GM18508 (cell line): ENCODE measurements at regions not wholly inside any gene's neighbourhood (a gene's known extent, or its start where the extent isn't known, plus 50 kb on each side); places are given as distances from the start of the nearest gene placed in this dataset.

Experiments
- ATAC-seq: cut with Tn5 transposase; IDR thresholded peaks from one replicate; pipeline ENCODE4 v1.9.1; 2021; ENCODE audit warnings: moderate number of reproducible peaks; ENCODE audit not compliant: insufficient read depth, unreplicated experiment

DNA sequence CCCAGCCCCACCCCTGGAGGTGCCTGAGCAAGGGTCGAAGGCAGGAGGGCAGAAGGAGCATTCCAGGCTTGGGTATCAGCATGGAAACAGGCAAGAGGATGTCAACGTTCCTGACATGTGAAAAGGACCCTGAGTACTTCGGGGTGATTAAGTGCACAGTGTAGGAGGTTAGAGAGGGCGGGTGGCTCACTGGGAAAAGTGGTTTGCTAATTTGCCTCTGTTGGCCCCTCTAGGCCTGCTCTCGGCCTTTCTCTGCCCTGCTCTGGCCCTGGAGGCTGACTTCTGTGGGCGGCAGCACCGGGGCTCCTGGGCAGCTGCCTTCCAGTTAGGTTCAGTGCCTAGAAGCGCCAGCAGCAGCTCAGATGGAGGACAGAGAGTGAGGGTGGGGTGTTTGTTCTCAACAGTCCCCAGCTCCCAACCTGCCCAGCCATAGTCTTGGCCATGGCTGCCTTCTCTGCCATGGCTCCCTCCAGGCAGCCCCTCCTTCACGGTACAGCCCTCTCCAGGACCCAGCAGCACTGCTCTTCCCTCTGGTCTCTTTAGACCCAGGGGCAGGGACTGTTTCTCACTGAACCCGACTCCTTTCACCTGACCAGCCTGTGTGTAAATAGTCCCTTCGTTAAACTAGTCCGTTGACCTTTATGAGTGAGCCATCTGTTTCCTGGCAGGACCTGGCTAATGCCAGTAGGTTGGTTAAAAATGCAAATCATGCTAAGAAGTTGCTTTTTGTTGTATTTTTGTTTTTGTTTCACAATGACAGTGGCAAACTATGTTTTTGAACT lies 107.1 kb upstream of the TPM1 start:
- ATAC-seq = no peak

DNA sequence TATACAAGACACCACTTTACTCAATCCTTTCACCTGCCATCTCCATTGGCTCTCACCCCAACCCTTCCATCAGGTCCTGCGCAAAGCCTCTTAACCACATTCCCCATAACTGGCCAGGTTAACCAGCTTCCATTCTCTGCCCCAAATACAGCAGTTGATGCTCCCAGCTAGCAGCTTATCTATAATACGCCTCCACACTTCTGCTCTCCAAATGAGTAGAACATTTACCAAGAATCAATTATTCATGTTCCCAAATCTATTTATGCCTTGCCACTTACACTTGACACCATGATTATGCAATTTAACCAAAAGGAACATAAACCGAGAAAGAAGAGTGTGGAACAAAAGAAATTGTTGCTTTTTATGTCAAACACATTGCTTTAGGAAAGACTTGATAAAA lies 103.7 kb upstream of the TPM1 start:
- no peak for ATAC-seq

DNA sequence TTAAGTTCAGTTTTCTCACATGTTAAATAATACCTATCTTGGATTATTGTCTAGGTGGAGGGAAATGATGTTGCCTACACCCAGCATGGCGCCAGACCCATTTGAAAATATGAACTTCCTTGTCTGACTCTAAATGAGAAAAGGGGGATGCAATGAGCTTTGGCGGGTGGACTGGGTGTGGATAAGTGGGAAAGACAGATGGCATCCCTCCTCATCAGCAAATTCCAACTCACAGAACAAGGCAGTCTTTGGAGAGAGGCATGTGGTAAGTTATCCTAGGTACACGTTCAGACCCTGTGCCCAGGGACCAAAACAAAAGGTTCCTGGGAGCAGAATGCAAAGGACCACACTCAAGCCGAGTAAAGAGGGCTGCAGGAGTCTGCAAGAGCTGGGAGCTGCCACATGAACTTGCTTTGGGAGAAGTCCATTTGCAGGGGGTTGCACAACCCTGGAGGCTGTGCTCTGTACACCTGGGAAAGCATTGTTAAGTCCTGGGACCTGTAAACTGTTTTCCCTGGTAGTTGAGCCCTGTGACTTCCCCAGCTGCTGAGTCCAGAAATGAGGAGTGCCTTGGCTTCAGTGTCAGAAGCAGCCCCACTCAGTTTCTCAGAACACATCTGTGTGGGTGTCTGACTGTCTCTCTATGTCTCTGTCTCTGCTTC lies 102.3 kb upstream of the TPM1 start:
- ATAC-seq = no peak

DNA sequence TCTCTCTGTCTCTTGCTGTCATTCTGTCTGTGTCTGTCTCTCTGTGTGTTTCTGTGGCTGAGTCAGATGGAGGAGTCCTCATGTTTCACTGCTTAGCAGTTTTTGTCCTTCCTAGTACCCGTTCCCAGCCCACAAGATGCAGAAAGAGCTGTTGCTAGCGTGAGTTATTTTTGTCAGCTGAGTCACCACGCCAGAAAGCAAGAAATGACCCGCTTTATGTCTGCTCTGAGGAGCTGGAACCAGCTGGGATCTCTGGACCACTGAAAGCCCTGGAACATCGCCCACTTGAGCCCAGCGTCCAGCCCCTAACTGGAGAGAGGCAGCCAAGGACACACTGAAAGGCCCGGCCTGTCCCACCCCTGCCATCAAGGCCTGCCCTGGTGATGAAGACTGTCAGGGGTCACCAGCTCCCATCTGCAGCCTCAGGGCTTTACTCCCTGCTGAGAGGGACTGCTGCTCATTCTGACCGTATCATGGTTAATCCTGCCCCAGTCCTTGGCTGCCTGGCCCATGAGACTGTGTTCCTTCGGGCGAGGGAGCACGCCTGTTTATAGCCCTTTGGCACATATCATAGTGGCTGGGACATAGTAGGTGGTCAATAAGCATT lies 101.7 kb upstream of the TPM1 start:
- no peak for ATAC-seq

DNA sequence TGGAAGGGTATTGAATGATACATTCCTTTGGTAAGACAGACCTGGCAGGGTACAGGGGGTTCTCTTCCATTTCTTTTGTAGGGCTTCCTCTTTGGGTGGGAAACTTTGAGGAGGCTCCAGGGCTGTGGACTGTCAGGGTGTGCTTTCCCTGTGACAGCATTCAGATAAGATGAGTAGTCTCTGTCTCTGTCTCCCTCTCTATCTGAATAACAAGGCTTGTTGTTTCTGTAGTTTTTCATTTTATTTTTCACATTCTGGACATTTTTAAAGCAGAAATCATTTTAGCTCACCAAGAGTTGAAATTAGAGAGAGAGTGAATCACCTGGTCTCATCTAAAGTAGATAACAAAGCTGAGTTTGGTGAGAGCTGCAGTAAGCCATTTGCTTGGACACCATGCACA lies 100.8 kb upstream of the TPM1 start:
- ATAC-seq = no peak

DNA sequence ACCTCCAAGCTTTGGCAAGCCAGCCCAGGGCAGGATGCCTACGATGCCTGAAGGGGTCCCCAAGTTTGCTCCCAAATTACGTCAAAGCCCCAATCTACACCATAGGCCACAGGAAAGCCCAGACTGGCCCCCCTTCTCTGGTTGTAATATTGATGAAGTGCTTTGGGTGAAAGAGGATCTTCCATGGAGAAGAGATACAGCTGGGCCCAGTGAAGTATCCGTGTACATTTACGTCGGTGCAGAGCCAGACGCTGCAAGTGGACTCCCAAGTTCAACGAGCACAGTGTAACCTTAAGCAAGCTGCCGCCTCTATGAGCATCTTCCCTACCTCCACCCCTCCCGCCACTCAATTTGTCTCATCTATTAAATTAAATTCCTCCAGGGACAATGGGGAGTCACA lies 100.1 kb upstream of the TPM1 start:
- no peak for ATAC-seq

DNA sequence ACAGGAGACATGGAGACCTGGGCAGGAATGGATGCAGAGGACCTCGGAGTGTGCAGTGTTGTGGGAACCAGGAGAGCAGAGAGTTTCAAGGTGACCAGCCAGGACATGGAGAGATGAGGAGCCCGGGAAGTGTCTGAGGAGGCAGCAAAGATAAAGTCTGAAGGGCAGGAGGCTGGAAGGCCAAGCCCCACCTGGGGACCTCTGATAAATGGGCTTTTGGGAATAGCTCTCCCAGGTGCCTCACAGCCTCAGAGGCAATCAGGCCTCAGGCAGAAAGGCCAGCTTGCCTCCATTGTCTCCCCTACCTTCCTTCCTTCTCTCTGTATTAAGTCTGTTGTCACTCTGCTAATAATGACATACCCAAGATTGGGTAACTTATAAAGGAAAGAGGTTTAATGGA lies 97.5 kb upstream of the TPM1 start:
- no peak for ATAC-seq

DNA sequence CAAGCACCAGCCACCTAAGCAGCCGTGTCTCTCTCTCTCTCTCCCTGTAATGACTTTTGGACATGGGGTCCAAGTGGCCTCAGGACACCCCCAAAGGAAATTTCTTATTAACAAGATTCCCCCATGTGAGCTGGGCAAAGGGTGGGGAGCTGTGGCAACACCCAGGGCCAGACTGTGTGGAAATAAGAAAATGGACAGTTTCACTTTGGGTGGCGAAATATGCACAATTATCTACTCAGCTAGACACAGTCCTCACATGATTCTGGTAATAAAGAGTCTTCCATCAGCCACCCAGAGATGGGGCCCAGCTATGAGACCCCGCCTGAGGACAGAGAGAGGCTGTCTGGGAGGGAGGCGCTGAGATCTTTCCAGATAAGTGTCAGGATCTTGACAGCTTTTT lies 96.8 kb upstream of the TPM1 start:
- no peak for ATAC-seq

DNA sequence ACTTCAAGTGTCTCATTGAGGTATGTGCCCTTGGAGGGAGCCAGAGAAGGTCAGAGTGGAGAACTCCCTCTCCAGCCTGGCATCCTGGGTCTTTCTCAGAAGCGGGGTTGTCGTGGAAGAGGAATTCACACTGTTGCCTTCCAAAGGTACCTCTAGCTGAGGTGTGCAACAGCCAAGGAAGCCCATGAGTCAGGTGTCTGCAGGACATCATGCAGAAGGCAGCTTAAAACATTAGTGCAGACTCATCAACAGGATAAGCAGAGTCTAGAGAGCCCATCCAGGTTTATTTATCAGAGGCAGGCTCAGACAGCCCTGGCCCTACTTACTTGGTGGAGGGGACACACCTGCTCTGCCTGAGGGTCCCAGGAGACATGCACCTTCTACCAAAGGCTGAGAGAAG lies 95.6 kb upstream of the TPM1 start:
- no peak for ATAC-seq

DNA sequence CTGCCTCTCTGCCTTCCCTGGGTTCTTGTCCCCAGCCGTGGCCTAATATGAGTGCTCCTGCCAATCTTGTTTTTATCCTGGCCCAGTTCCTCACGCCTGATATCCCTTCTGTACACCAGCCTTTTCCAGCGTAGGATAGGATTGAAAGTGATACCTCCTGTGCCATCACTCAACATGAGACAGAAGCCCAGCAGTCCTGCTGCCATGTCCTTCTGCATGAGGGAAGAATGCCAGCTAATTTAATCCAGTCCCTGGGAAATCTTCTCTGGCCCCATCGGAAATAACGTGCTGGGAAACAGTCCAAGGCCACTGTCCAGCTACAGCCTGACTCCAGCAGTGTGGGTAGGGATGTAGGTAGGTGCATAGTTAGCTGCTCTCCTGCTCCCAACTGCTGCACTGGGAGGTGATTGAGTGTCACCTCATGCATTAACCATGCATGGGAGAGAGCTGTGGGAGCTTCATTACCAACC lies 92.0 kb upstream of the TPM1 start:
- ATAC-seq = no peak

DNA sequence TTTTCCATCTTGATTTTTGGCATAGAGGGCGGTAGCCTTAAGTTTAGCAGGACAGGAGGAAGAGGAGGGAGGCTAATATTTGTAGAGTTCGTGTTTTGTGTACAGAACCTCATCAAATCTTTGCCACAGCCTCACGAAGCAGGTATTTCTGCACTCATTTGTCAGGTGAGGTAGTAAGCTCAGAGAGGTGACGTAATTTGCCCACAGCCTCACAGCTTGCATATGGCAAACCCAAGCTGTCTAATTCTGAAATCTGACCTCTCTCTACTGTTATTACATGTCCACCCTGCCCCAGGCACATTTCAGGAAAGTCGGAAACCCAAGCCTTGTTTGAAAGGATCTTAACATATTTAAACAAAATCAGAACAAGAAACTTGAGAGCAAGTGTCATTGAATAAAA lies 91.1 kb upstream of the TPM1 start:
- no peak for ATAC-seq

DNA sequence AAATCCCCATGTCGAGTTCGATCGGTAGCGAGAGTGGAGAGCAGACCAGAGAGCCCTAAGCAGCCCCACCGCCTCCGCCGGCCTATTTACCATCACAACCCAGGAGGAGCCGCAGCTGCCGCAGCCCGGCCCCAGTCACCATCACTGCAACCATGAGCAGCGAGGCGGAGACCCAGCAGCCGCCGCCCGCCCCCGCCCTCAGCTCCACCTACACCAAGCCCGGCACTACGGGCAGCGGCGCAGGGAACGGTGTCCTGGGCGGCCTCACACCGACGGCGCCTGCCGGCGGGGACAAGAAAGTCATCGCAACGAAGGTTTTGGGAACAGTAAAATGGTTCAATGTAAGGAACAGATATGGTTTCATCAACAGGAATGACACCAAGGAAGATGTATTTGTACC lies 89.5 kb upstream of the TPM1 start:
- ATAC-seq = no peak

DNA sequence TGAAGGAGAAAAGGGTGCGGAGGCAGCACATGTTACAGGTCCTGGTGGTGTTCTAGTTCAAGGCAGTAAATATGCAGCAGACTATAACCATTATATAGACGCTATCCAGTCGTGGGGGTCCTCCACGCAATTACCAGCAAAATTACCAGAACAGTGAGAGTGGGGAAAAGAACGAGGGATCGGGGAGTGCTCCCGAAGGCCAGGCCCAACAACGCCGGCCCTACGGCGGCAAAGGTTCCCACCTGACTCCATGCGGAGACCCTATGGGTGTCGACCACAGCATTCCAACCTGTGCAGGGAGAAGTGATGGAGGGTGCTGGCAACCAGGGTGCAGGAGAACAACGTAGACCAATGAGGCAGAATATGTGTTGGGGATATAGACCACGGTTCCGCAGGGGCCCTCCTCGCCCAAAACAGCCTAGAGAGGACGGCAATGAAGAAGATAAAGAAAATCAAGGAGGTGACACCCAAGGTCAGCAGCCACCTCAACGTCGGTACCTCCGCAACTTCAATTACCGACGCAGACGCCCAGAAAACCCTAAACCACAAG lies 89.0 kb upstream of the TPM1 start:
- ATAC-seq = no peak

DNA sequence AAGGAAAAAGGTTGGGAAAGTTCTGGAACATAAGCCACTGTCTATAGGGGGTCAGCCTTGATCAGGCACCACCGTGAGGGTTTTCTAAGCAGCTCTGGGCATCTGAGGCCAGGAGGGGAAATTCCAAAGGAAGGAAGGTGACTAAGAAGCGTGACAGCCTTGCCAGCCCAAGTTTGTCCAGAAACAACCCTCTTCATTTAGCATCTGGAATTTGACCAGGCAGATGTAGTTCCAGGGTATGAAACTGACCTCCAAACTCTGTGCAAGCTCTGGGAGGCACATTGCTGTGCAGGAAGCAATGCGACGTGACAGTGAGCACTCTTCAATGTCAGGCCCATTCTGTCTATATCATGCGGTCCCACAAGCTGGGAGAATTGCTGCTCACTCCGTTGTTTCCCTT lies 85.4 kb upstream of the TPM1 start:
- ATAC-seq = no peak

DNA sequence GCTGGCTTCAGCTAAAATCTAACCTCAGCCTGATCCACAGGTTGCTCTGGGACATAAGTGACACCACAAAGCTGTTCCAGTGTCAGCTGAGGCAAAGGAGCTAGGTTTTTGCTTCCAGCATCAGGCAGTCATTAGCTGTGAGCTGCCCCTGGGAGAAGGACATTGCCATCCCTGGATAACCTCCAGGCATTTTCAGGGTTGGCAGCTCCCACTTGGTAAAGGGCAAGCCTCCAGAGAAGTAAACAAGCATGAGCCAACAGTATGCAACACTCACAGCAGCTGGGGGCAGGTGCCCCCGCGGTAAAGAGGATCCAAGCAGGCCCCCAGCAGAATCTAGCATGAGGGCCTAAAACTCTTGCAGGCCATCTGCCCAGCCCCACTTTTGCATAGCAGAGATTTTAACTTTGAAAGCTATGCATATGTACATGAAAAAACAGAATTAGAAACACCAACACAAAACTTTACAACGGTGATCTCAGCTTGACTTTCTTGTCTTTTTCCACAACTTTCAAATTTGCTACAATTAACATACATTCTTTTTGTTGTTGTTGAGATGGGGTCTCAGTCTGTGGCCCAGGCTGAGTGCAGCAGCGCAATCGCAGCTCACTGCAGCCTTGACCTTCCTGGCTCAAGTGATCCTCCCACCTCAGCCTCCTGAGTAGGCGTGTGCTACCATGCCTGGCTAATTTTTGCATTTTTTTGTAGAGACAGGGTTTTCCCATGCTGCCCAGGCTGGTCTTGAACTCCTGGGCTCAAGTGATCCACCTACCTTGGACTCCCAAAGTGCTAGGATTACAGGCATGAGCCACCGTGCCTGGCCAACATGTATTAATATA lies 83.8 kb upstream of the TPM1 start:
- ATAC-seq = no peak

DNA sequence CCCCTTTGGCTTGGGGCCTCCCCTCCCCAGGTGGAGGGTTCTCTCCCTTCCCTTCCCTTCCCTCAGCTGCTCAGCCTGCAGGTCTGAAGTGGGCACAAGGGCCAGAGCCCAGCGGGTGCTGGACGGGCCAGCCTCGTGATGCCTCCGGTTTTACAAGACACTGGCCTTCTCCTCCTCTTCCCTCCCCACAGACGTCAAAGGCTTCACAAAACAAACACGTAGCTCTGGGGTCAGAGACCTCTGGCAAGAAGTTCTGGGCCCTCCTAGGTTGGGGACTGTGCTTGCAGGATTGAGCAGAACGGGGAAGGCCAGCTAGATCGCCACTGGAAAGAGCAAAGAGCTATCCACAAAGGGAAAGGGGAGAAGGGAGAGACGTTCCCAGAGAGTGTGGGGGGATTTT lies 81.4 kb upstream of the TPM1 start:
- no peak for ATAC-seq

DNA sequence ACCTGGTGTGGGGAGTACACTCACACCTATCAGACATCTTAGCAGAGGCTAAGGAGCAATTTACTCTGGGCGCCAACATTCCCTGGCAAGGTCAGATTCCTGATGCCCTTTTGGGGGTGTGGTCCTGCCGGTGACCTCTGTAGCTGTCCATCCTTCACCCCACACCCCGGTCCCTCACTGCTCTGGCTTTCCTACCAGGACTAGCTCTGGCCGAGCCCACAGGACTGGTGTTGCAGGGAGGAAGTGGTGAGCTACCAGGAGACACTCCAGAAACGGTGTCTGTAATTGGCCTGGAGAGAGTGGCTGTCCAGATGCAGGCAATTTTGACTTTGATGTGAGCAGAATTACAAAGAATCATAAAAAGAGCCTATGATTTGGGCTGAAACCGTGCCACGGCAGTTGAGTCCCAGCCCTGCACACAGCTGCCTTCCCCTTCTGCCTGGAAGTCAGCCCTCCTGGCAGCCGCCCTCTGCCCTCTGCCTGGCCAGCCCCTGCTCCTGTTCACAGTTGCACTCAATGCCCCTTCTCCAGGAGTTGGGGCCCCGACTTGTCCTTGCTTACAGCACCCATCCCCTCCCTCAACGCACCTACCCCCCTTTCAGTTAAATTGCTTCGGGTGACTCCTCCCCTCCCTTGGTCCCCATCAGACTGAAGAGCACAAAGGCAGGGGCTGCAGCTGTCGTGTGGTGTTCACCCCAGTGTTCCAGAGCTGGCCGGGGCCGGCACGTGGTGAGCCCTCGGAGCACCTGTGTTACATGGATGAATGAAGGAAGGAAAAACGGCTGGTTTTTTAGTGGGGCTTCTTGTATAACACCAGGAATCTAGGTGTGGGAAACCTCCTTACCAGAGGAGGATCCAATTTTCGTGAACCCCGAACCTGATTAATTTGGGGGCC lies 80.2 kb upstream of the TPM1 start:
- no peak for ATAC-seq

DNA sequence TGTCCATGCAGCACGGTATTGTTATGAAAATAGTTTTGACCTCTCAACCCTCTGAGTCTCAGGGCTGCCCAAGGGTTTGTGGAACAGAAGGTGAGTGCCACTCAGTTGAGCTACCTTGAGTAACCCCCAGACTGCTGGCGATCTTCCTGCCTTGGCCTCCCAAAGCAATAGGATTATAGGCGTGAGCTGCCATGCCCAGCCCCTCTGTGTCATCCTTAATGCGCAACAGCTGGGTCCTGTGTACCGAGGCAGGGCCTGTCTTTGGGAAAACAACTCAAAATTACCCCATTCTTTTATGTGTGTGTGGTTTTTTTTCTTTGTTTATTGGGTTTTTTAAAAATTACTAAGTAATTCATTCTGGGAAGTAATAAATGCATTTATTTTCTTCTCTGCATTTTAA lies 78.3 kb upstream of the TPM1 start:
- no peak for ATAC-seq

DNA sequence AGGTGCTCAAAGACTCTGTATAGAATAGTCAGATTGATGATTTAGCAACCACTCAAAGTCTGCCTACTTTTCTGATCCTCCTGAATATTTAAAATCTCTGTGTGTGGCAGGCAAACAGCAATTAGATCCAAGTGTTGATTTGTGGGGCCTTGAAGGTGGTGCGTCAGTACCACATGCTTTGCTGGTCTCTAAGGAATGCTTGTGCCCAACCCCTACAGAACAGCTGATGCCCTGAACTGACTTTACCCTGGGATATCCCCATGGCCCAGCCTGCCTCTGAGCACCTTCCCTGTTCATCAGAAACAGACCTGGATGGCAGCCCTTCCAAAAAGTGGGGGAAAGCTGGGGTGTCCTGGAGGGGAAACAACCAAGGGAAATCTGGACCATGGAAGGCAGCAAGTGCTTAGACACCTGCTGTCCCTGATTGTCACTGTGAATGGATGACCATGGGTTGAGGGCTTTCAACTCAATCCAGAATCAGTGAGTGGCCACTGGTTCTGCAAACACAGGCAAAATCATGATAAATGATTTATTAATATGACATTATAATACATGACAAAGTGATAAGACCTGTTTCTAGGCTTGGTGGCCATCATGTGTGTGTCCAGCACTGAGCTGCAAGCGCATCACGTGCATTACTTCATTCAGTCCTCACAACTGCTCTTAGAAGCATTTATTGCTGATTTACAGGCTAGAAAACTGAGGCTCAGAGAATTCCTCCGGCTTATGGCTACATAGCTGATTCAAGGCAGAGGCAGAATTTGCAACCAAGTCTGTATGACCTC lies 76.1 kb upstream of the TPM1 start:
- no peak for ATAC-seq
